A549 (cell line): ENCODE measurements at regions not wholly inside any gene's neighbourhood (a gene's known extent, or its start where the extent isn't known, plus 50 kb on each side); places are given as distances from the start of the nearest gene placed in this dataset.

Experiments used
- ATAC-seq, 2 experiments: fragments of 200-7000 bp in 1 of 2; fragments of >200 bp in 1 of 2; cut with Nextera tagmentation in 1 of 2; cut with Tn5 transposase in 1 of 2; 3 replicates each; pipeline versions ENCODE4 v1.8.0 to v1.9.1; 2018 to 2020; ENCODE audit warnings: mild to moderate bottlenecking in 1 of 2, moderate library complexity in 1 of 2
- CTCF ChIA-PET: fragments of 300-600 bp; sonication (Branson Sonifier 250); formaldehyde crosslinking; extraction: SDS; loops from one replicate; lab custom pipeline; 2021; ENCODE audit warnings: antibody characterized with exemption, inconsistent platforms; lab: Yijun Ruan, JAX
- POLR2A ChIA-PET: fragments of 350-600 bp; formaldehyde crosslinking; extraction: SDS; loops from one replicate; lab custom pipeline; 2021; ENCODE audit warnings: antibody characterized with exemption, inconsistent platforms; lab: Yijun Ruan, JAX
- DNase-seq, 2 experiments: peaks; one replicate each; pipeline versions ENCODE4 v3.0.0 to v3.0.0-alpha.2; 2011 to 2016; ENCODE audit warnings: low read depth in 1 of 2, low spot score in 1 of 2
- FAIRE-seq: peaks from 2 replicates; lab custom pipeline; 2011; peaks lifted over from hg19 to GRCh38; lab: Jason Lieb, UNC
- H3K27ac ChIP-seq, 2 experiments: fragments of >200 bp; sonication (Bioruptor Twin); formaldehyde crosslinking; 3 replicates each; pipeline ENCODE4 v1.5.1; 2016 to 2017
- H3K4me1 ChIP-seq: fragments of >200 bp; sonication (Bioruptor Twin); formaldehyde crosslinking; 3 replicates; pipeline ENCODE4 v1.6.1; 2016
- H3K4me2 ChIP-seq: fragments of >200 bp; sonication (Bioruptor Twin); formaldehyde crosslinking; 3 replicates; pipeline ENCODE4 v1.6.1; 2016
- H3K4me3 ChIP-seq: fragments of >200 bp; sonication (Bioruptor Twin); formaldehyde crosslinking; 3 replicates; pipeline ENCODE4 v1.5.1; 2016
- H3K9me3 ChIP-seq: fragments of >200 bp; sonication (Bioruptor Twin); formaldehyde crosslinking; 3 replicates; pipeline ENCODE4 v1.6.1; 2016
- ATOH8 ChIP-seq: fragments of 250-450 bp; sonication (Bioruptor Pico); IDR thresholded peaks from 2 replicates; pipeline ENCODE4 v1.5.0; 2020; ENCODE audit warnings: low read depth, mild to moderate bottlenecking, moderate library complexity
- BHLHE40 ChIP-seq: IDR thresholded peaks from 2 replicates; pipeline ENCODE4 v1.6.1; 2012; ENCODE audit warnings: low read depth, low read length, inconsistent platforms
- EHF ChIP-seq: fragments of 250-450 bp; sonication (Bioruptor Pico); IDR thresholded peaks from 2 replicates; pipeline ENCODE4 v1.5.0; 2020; ENCODE audit warnings: mild to moderate bottlenecking
- EHMT2 ChIP-seq: fragments of 200-600 bp; sonication (generic); IDR thresholded peaks from 2 replicates; pipeline ENCODE4 v1.6.1; 2016; ENCODE audit warnings: antibody characterized with exemption, low read depth, mild to moderate bottlenecking, moderate library complexity
- ELK1 ChIP-seq: fragments of 150-350 bp; IDR thresholded peaks from 2 replicates; pipeline ENCODE4 v1.6.1; 2014; ENCODE audit warnings: low read depth, mild to moderate bottlenecking, low read length
- EP300 ChIP-seq, 2 experiments: fragments of >200 bp; sonication (Bioruptor Twin); formaldehyde crosslinking; IDR thresholded peaks; 2 replicates in 1 of 2; 3 replicates in 1 of 2; pipeline ENCODE4 v1.6.1; 2016 to 2017
- FOSB ChIP-seq: fragments of 250-450 bp; sonication (Bioruptor Pico); IDR thresholded peaks from 2 replicates; pipeline ENCODE4 v1.5.0; 2020; ENCODE audit warnings: mild to moderate bottlenecking, moderate library complexity
- GATA3 ChIP-seq: IDR thresholded peaks from 2 replicates; pipeline ENCODE4 v1.6.1; 2012; ENCODE audit warnings: borderline replicate concordance
- HEYL ChIP-seq: fragments of 250-450 bp; sonication (Bioruptor Pico); IDR thresholded peaks from 2 replicates; pipeline ENCODE4 v1.8.0; 2021; ENCODE audit warnings: mild to moderate bottlenecking, moderate library complexity
- HOXA7 ChIP-seq: fragments of 250-450 bp; sonication (Bioruptor Pico); IDR thresholded peaks from 2 replicates; pipeline ENCODE4 v1.5.0; 2020; ENCODE audit warnings: mild to moderate bottlenecking, moderate library complexity
- HOXB13 ChIP-seq: fragments of 250-450 bp; sonication (Bioruptor Pico); IDR thresholded peaks from 2 replicates; pipeline ENCODE4 v1.5.0; 2020; ENCODE audit warnings: low read depth, mild to moderate bottlenecking, moderate library complexity
- HOXB5 ChIP-seq: fragments of 250-450 bp; sonication (Bioruptor Pico); IDR thresholded peaks from 2 replicates; pipeline ENCODE4 v1.5.0; 2020; ENCODE audit warnings: mild to moderate bottlenecking, moderate library complexity
- JUNB ChIP-seq: fragments of >200 bp; sonication (Bioruptor Twin); formaldehyde crosslinking; IDR thresholded peaks from 2 replicates; pipeline ENCODE4 v1.6.1; 2016
- KDM5A ChIP-seq: fragments of 200-600 bp; sonication (generic); IDR thresholded peaks from 2 replicates; pipeline ENCODE4 v1.6.1; 2016; ENCODE audit warnings: antibody characterized with exemption, mild to moderate bottlenecking
- MAFK ChIP-seq: fragments of 450-650 bp; IDR thresholded peaks from 2 replicates; pipeline ENCODE4 v1.6.1; 2014; ENCODE audit not compliant: partially characterized antibody
- MAZ ChIP-seq: fragments of 150-350 bp; IDR thresholded peaks from 2 replicates; pipeline ENCODE4 v1.6.1; 2014; ENCODE audit warnings: antibody characterized with exemption, low read depth, low read length, borderline replicate concordance
- MYC ChIP-seq: IDR thresholded peaks from 2 replicates; pipeline ENCODE4 v1.6.1; 2012; ENCODE audit warnings: mild to moderate bottlenecking, inconsistent platforms, low read length, improper control_type of control experiment, borderline replicate concordance
- NPAS2 ChIP-seq: fragments of 250-450 bp; sonication (Bioruptor Pico); IDR thresholded peaks from 2 replicates; pipeline ENCODE4 v1.8.0; 2022; ENCODE audit warnings: mild to moderate bottlenecking, moderate library complexity, borderline replicate concordance
- NR3C1 ChIP-seq: fragments of >200 bp; sonication (Bioruptor Twin); formaldehyde crosslinking; IDR thresholded peaks from 3 replicates; pipeline ENCODE4 v1.6.1; 2017
- PHF8 ChIP-seq: fragments of 200-600 bp; sonication (generic); IDR thresholded peaks from 2 replicates; pipeline ENCODE4 v1.6.1; 2016; ENCODE audit warnings: low read depth, mild to moderate bottlenecking, antibody characterized with exemption, moderate library complexity, borderline replicate concordance
- RAD21 ChIP-seq, 2 experiments: fragments of >200 bp in 1 of 2; sonication (Bioruptor Twin) in 1 of 2; formaldehyde crosslinking in 1 of 2; IDR thresholded peaks in 1 of 2; conservative IDR thresholded peaks in 1 of 2; 2 replicates in 1 of 2; 3 replicates in 1 of 2; pipeline ENCODE4 v1.6.1; 2012 to 2018; ENCODE audit warnings: inconsistent platforms in 1 of 2
- SMC3 ChIP-seq: fragments of >200 bp; sonication (Bioruptor Twin); formaldehyde crosslinking; IDR thresholded peaks from 3 replicates; pipeline ENCODE4 v1.6.1; 2018; ENCODE audit warnings: inconsistent platforms
- SREBF2 ChIP-seq: fragments of 450-650 bp; IDR thresholded peaks from 2 replicates; pipeline ENCODE4 v1.6.1; 2014; ENCODE audit warnings: mild to moderate bottlenecking, moderate library complexity
- TFCP2L1 ChIP-seq: fragments of 250-450 bp; sonication (Bioruptor Pico); IDR thresholded peaks from 2 replicates; pipeline ENCODE4 v1.5.0; 2021; ENCODE audit warnings: mild to moderate bottlenecking
- TP53 ChIP-seq: fragments of 250-450 bp; sonication (Bioruptor Pico); IDR thresholded peaks from 2 replicates; pipeline ENCODE4 v1.5.0; 2021; ENCODE audit warnings: mild to moderate bottlenecking, moderate library complexity
- ZFP36 ChIP-seq: fragments of 450-650 bp; IDR thresholded peaks from 2 replicates; pipeline ENCODE4 v1.6.1; 2014; ENCODE audit warnings: borderline replicate concordance; ENCODE audit not compliant: partially characterized antibody
- ZNF302 ChIP-seq: fragments of 250-450 bp; sonication (Bioruptor Pico); IDR thresholded peaks from 2 replicates; pipeline ENCODE4 v1.9.0; 2021; ENCODE audit warnings: inconsistent platforms, mild to moderate bottlenecking, moderate library complexity
- ZSCAN20 ChIP-seq: fragments of 250-450 bp; sonication (Bioruptor Pico); IDR thresholded peaks from 2 replicates; pipeline ENCODE4 v1.8.0; 2022; ENCODE audit warnings: mild to moderate bottlenecking, moderate library complexity
- WGBS: methylation state at CpG from one replicate; pipeline ENCODE4 v1.1.6; 2017; ENCODE audit errors: missing lambda C conversion rate; 5-methylcytosine and 5-hydroxymethylcytosine counted together
- TF ChIP-seq, protein P1 (sequence below): fragments of 450-650 bp; IDR thresholded peaks from 2 replicates; pipeline ENCODE4 v1.6.1; 2014; ENCODE audit warnings: antibody characterized with exemption
- TF ChIP-seq, protein P2 (sequence below): IDR thresholded peaks from 2 replicates; pipeline ENCODE4 v1.6.1; 2012

DNA sequence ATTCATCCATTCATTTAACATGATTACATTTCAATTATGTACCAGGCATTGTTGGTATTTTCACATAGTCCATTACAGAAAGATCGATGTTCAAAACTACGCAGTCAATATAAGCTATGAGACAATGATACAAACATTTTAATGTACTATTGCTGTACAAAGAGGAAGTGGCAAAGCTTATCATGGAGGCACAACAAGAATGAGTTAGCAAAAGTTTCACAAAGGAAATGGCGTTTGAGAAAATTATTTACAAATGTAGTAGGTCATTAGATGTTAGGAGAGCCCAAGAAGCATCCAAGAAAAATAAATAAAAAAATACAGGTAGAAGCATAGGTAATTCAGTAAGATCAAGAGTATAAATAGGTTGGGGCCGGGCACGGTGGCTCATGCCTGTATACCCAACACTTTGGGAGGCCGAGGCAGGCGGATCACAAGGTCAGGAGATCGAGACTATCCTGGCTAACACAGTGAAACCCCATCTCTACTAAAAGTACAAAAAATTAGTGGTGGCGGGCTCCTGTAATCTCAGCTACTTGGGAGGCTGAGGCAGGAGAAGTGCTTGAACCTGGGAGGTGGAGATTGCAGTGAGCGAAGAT, 1730.8 kb upstream of the CELF4 start:
- no peak overlapping the region for H3K4me2 ChIP-seq
- 81% methylated on average over 10 of the region's 10 CpGs for WGBS
- no peak overlapping the region for H3K27ac ChIP-seq
- no peaks in the 10 kb centered on the region for H3K4me1 ChIP-seq
- CTCF ChIA-PET: no interaction called here
- no peak for DNase-seq
- POLR2A ChIA-PET: no interaction called here
- TF ChIP-seq PHF8 (no peak), EHF (CRISPR knock-in tag) (no peak), GATA3 (no peak), TP53 (no peak), JUNB (no peak), MAFK (no peak), NPAS2 (no peak), ZFP36 (no peak), HOXA7 (CRISPR knock-in tag) (no peak), FOSB (CRISPR knock-in tag) (no peak)
- TF ChIP-seq, all 56 proteins: peak for 0
- no peak for ATAC-seq
- FAIRE-seq: no peak
- no peaks in the 10 kb centered on the region for H3K9me3 ChIP-seq
- no peak overlapping the region for H3K4me3 ChIP-seq

DNA sequence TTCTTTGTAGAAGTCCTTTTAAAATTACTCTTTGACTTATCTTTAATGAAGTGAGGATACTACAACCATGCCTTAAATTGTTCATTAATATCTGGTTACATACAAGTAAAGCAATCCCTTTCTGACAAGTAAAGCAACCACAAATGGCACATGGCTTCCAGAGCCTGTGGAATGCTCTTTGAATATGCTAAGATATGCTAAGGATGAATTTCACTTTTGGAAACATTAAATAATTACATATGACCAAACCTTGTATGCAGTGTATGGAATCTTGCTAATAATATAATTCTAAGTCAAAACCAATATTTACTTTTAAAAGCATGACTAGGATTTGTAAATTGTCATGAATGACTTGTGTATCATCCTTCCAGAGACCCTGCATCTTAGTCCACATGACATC, 1711.2 kb upstream of the CELF4 start:
- no peak for DNase-seq
- Histone ChIP-seq H3K4me3 (no peak overlapping the region), H3K9me3 (no peaks in the 10 kb centered on the region), H3K27ac (no peak overlapping the region), H3K4me2 (no peak overlapping the region), H3K4me1 (no peaks in the 10 kb centered on the region)
- FAIRE-seq: no peak
- POLR2A ChIA-PET: no interaction called here
- CTCF ChIA-PET: no interaction called here
- no peak for ATAC-seq
- TF ChIP-seq ELK1 (no peak), EHMT2 (no peak), EP300 (IDR thresholded peaks at IDR 0.05) (no peak), JUNB (no peak), PHF8 (no peak), KDM5A (no peak), ZNF302 (no peak), NR3C1 (no peak), BHLHE40 (no peak), FOSB (CRISPR knock-in tag) (no peak), ATOH8 (CRISPR knock-in tag) (no peak), HOXB13 (CRISPR knock-in tag) (no peak), GATA3 (no peak), HOXB5 (no peak), NPAS2 (no peak)
- TF ChIP-seq, protein P1, sequence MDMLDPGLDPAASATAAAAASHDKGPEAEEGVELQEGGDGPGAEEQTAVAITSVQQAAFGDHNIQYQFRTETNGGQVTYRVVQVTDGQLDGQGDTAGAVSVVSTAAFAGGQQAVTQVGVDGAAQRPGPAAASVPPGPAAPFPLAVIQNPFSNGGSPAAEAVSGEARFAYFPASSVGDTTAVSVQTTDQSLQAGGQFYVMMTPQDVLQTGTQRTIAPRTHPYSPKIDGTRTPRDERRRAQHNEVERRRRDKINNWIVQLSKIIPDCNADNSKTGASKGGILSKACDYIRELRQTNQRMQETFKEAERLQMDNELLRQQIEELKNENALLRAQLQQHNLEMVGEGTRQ: no peak
- TF ChIP-seq, protein P2, sequence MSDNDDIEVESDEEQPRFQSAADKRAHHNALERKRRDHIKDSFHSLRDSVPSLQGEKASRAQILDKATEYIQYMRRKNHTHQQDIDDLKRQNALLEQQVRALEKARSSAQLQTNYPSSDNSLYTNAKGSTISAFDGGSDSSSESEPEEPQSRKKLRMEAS: no peak

GRCh38 chr18:39274535-39274934, 1708.9 kb upstream of the CELF4 start:
- no peak for TF ChIP-seq EHF (CRISPR knock-in tag)
- TF ChIP-seq MYC: no peak
- no peak for TF ChIP-seq HOXB5
- TF ChIP-seq, protein P1: no peak
- no peak for TF ChIP-seq ZSCAN20 (CRISPR knock-in tag)
- no peak for TF ChIP-seq SREBF2
- no peak for TF ChIP-seq GATA3
- no peak for TF ChIP-seq SMC3
- no peak for TF ChIP-seq HEYL (CRISPR knock-in tag)
- TF ChIP-seq TFCP2L1: no peak
- TF ChIP-seq RAD21 (conservative IDR thresholded peaks at IDR 0.05 in 1 of 2, IDR thresholded peaks at IDR 0.05 in 1 of 2): no peak
- no peak for TF ChIP-seq MAZ
- no peaks in the 10 kb centered on the region for H3K4me1 ChIP-seq
- ChIA-PET CTCF (no interaction called here), POLR2A (no interaction called here)
- no peak overlapping the region for H3K4me2 ChIP-seq
- H3K9me3 ChIP-seq: no peaks in the 10 kb centered on the region
- 0% methylated on average over 1 of the region's 1 CpG for WGBS
- H3K4me3 ChIP-seq: no peak overlapping the region
- FAIRE-seq: no peak
- no peak for DNase-seq
- H3K27ac ChIP-seq: no peak overlapping the region
- ATAC-seq: no peak
